Activated B cell treated with CpG ODN at 0.5 μM for 24 hours (primary cell): ENCODE measurements at regions not wholly inside any gene's neighbourhood (a gene's known extent, or its start where the extent isn't known, plus 50 kb on each side); places are given as distances from the start of the nearest gene placed in this dataset.

Experiments used
- ATAC-seq: fragments of 200-7000 bp; cut with Tn5 transposase; one replicate; pipeline ENCODE4 v1.10.0; 2021; ENCODE audit warnings: low read depth, mild to moderate bottlenecking, moderate library complexity
- CTCF ChIA-PET: fragments of 350-600 bp; sonication (Branson Sonifier 250); formaldehyde crosslinking; loops from one replicate; lab custom pipeline; 2021; ENCODE audit warnings: antibody characterized with exemption; lab: Charles Lee
- POLR2A ChIA-PET: fragments of 350-600 bp; sonication (Branson Sonifier 250); formaldehyde crosslinking; loops from one replicate; lab custom pipeline; 2021; ENCODE audit warnings: antibody characterized with exemption; lab: Charles Lee
- DNase-seq: peaks from one replicate; pipeline ENCODE4 v3.0.0; 2022
- H3K27ac Mint-ChIP-seq: one replicate; pipeline ENCODE4 v1.8.0; 2020; ENCODE audit warnings: mixed read lengths
- H3K27me3 Mint-ChIP-seq: one replicate; pipeline ENCODE4 v1.8.0; 2021; ENCODE audit warnings: mixed read lengths
- H3K36me3 Mint-ChIP-seq: one replicate; pipeline ENCODE4 v1.8.0; 2021; ENCODE audit warnings: low read depth, mixed read lengths
- H3K4me1 Mint-ChIP-seq: one replicate; pipeline ENCODE4 v1.8.0; 2021; ENCODE audit warnings: mixed read lengths
- H3K4me3 Mint-ChIP-seq: one replicate; pipeline ENCODE4 v1.8.0; 2020; ENCODE audit warnings: mild to moderate bottlenecking, mixed read lengths
- H3K9me3 Mint-ChIP-seq: one replicate; pipeline ENCODE4 v1.8.0; 2020; ENCODE audit warnings: mixed read lengths
- CTCF ChIP-seq: fragments of 200-600 bp; IDR thresholded peaks from one replicate; pipeline ENCODE4 v1.8.0; 2022; ENCODE audit warnings: antibody characterized with exemption, mild to moderate bottlenecking
- intact Hi-C: fragments of 100-400 bp; cut with micrococcal nuclease; formaldehyde crosslinking; loops from one replicate; pipeline ENCODE4 v1.15.1; 2024

DNA sequence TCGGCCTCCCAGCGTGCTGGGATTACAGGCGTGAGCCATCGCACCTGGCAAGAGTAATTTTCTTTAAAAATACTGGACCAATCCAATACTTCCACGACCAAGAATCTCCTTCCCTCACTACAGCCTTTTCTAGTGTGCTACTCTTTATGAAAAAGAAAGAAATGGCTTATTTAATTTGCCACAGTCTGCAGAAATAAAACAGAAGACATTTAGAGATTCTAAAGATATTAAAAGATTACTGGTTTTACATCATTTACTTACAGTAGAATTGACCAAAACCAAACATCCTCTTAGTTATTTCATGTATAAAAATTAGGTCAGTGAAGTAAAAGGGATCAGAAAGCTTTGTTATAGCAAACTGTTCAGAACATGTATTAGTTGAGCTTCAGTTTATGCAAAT, 679.6 kb downstream of the MAT2B start:
- POLR2A ChIA-PET, result no interaction called here

GRCh38 chr5:164186550-164186949, 681.1 kb downstream of the MAT2B start:
- DNase-seq (no peak), ATAC-seq (no peak)
- intact Hi-C loops, result no loop called here
- CTCF ChIA-PET, result no interaction called here
- Mint-ChIP-seq H3K4me1 (no peaks in the 10 kb centered on the region), H3K36me3 (no peaks in the 10 kb centered on the region), H3K27me3 (no peaks in the 10 kb centered on the region), H3K9me3 (no peaks in the 10 kb centered on the region), H3K27ac (no peak overlapping the region), H3K4me3 (no peak overlapping the region)
- POLR2A ChIA-PET, result no interaction called here
- no peak for TF ChIP-seq CTCF

More for the DNA sequence above, 679.6 kb downstream of the MAT2B start:
- DNase-seq (no peak), ATAC-seq (no peak)
- no peak for TF ChIP-seq CTCF
- H3K36me3 Mint-ChIP-seq, result no peaks in the 10 kb centered on the region
- no peak overlapping the region for H3K4me3 Mint-ChIP-seq
- CTCF ChIA-PET, result no interaction called here
- H3K9me3 Mint-ChIP-seq, result no peaks in the 10 kb centered on the region
- no peaks in the 10 kb centered on the region for H3K27me3 Mint-ChIP-seq
- no peak overlapping the region for H3K27ac Mint-ChIP-seq
- no peaks in the 10 kb centered on the region for H3K4me1 Mint-ChIP-seq
- intact Hi-C loops, result no loop called here

- Mint-ChIP-seq H3K9me3 (no peaks in the 10 kb centered on the region), H3K4me1 (no peaks in the 10 kb centered on the region), H3K27me3 (no peaks in the 10 kb centered on the region), H3K27ac (no peak overlapping the region), H3K4me3 (no peak overlapping the region), H3K36me3 (no peaks in the 10 kb centered on the region)
- CTCF ChIA-PET, result no interaction called here
- ATAC-seq (no peak), DNase-seq (no peak)
- POLR2A ChIA-PET, result no interaction called here
- intact Hi-C loops, result no loop called here
- TF ChIP-seq CTCF, result no peak
Observed at GRCh38 chr5:164187785-164188184, 682.4 kb downstream of the MAT2B start.

GRCh38 chr5:164188733-164189148, 683.3 kb downstream of the MAT2B start:
- POLR2A ChIA-PET, result no interaction called here
- ATAC-seq (no peak), DNase-seq (no peak)
- H3K4me1 Mint-ChIP-seq, result no peaks in the 10 kb centered on the region
- H3K36me3 Mint-ChIP-seq, result no peaks in the 10 kb centered on the region
- H3K27me3 Mint-ChIP-seq, result no peaks in the 10 kb centered on the region
- intact Hi-C loops, result no loop called here
- CTCF ChIA-PET, result no interaction called here
- no peaks in the 10 kb centered on the region for H3K9me3 Mint-ChIP-seq
- no peak overlapping the region for H3K4me3 Mint-ChIP-seq
- no peak overlapping the region for H3K27ac Mint-ChIP-seq
- no peak for TF ChIP-seq CTCF

DNA sequence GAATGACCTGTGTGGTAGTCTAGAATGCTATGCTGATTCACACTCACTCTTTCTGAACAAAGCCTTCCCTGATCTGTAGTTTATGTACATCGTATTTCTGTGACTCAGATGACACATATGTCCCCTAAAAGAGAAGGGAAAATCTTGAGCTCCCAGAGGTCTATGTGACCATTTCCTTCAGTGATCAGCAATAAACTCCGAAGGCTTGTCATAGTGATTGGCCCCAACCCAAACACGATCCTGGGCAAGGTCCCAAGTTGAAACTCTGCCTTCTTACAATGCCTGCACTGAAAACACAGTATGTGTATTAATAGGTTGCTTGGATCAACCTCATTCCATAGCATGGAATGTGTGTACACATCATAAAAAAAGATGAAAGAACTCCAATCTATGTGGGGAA, 685.8 kb downstream of the MAT2B start:
- no peak for TF ChIP-seq CTCF
- CTCF ChIA-PET, result no interaction called here
- Mint-ChIP-seq H3K36me3 (no peaks in the 10 kb centered on the region), H3K4me3 (no peak overlapping the region), H3K27me3 (no peaks in the 10 kb centered on the region), H3K9me3 (no peaks in the 10 kb centered on the region), H3K4me1 (no peaks in the 10 kb centered on the region), H3K27ac (no peak overlapping the region)
- DNase-seq, result no peak
- no peak for ATAC-seq
- POLR2A ChIA-PET, result no interaction called here
- intact Hi-C loops, result no loop called here
